GM10266 (cell line): ENCODE measurements at regions not wholly inside any gene's neighbourhood (a gene's known extent, or its start where the extent isn't known, plus 50 kb on each side); places are given as distances from the start of the nearest gene placed in this dataset.

Experiments
- DNase-seq: peaks from one replicate; pipeline ENCODE4 v3.0.0; 2012; ENCODE audit errors: extremely low spot score
- TF ChIP-seq, protein P1 (sequence below): IDR thresholded peaks from 2 replicates; pipeline ENCODE4 v1.5.1; 2012; ENCODE audit warnings: mild to moderate bottlenecking, low read depth; ENCODE audit not compliant: control insufficient read depth, insufficient read depth; ENCODE audit errors: missing control alignments

DNA sequence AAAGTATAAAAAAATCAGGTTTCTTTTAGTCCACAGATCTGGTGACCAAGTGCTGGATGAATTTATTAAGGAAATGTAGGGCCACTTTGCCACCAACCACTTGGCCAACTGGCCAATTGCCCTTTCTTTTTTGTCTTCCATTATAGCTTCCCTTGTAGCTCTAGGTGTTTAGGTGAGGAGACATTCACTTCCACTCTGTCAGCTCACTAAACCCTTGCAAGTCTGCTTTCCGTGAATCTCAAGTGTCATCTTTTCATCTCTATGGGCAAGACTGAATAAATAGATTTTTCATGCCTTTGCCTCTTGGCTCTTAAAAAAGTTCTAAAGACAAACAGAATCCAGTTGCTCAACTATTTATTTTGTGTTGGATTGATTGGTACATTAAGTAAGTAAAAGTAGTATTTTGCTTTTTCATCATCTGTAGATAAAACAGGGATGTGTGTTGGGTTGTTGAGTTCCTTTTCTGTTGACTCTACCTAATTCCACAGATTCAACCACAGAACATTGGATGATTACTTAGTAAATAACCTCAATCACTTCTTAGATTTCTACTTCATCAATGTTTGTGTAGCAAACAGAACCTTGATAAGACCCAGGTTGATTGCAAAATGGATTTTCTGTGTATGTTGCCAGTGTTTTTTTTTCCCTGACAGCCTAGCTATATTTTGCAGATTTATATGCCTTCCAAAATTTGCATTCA, 68.1 kb upstream of the GRXCR1 start:
- DNase-seq = no peak
- TF ChIP-seq, protein P1, sequence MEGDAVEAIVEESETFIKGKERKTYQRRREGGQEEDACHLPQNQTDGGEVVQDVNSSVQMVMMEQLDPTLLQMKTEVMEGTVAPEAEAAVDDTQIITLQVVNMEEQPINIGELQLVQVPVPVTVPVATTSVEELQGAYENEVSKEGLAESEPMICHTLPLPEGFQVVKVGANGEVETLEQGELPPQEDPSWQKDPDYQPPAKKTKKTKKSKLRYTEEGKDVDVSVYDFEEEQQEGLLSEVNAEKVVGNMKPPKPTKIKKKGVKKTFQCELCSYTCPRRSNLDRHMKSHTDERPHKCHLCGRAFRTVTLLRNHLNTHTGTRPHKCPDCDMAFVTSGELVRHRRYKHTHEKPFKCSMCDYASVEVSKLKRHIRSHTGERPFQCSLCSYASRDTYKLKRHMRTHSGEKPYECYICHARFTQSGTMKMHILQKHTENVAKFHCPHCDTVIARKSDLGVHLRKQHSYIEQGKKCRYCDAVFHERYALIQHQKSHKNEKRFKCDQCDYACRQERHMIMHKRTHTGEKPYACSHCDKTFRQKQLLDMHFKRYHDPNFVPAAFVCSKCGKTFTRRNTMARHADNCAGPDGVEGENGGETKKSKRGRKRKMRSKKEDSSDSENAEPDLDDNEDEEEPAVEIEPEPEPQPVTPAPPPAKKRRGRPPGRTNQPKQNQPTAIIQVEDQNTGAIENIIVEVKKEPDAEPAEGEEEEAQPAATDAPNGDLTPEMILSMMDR = no peak

DNA sequence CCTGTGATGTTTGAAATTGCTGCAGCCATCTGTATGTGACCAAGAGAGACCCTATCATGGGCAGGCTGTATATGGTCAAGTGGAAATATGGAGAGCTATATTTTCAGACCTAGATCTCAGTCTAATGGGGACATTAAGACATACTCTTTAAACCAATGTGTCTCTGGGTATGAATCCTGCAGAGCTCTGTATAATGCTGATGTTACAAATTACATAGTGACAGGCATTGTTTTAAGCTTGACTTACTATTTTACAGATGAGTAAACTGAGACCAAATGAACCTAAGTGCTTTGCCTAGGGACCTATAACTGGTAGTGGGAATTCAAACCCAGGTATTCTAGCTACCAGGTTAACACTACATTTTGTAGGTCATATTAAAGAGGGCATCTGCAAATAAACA, 71.3 kb upstream of the GRXCR1 start:
- TF ChIP-seq, protein P1 = no peak
- no peak for DNase-seq

DNA sequence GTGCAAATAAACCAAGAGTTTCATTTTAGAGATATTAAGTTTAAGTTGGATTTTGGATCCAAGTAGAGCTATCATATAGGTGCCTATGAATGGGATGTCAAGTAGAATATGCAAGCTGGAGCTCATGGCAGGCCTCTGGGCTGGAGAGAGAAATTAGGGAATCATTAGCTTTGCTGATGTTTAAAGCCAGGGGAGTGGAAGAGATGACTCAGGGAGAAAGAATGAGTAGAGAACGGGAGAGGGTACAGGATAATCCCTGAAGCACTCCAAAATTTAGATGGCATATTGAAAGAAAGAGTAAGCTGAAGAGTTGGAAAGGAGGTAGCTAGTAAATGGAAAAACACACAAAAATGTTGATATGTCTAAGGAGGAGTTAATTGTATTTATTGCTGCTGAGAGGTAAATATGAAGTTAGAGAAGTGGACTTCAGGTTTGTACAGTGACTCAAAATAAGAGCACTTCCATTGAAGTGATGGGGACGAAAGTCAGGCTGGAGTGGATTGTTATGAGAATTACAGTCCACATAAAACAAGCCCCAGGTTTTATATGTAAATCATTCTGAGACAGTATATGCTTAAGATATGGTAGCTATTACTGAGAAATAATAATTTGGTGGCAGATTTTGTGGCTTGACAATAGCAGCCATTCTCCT, 72.5 kb upstream of the GRXCR1 start:
- DNase-seq = no peak
- TF ChIP-seq, protein P1 = no peak

DNA sequence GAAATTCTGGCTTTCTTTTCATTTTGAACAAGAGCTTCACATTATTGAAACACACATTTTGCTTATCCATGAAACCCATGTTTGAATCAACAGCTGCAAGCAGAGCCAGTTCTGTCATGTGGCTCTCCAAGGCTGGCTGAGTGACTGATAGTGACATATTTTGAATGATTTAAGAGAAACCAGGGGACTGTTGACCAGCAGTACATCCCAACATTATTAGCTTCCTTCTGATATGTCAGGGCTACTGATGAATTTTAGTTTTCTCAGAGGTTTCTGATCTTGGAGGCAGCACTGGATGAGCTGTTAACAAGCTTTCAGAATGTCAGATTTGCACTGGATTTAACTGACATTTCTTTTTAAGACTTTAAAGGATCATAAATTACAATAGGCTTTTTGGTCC, 74.6 kb upstream of the GRXCR1 start:
- TF ChIP-seq, protein P1 = no peak
- no peak for DNase-seq

DNA sequence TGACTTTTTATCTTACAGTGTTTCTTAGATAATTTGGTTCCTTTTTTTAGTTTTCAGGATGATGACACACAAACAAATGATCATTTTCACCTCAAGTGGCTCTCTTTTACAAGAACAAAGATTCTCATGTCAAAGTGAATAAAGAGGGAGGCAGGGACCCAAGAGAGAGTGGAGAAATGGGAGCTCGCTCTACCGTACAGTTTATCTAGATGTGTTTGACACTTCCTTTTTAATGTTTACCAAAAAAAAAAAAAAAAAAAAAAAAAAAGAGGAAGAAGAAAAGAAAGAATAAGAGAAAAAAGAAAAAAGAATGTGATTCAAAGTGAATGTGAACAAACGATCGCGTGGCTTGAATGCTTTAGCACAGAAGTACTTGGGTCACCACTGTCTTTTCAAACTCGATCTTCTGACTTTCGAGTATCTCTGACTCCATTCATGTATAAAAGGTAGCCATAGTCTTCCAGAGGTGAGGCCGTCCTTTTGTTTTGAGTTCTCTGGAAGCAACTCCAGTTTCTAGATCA, 75.6 kb upstream of the GRXCR1 start:
- TF ChIP-seq, protein P1 = no peak
- no peak for DNase-seq

DNA sequence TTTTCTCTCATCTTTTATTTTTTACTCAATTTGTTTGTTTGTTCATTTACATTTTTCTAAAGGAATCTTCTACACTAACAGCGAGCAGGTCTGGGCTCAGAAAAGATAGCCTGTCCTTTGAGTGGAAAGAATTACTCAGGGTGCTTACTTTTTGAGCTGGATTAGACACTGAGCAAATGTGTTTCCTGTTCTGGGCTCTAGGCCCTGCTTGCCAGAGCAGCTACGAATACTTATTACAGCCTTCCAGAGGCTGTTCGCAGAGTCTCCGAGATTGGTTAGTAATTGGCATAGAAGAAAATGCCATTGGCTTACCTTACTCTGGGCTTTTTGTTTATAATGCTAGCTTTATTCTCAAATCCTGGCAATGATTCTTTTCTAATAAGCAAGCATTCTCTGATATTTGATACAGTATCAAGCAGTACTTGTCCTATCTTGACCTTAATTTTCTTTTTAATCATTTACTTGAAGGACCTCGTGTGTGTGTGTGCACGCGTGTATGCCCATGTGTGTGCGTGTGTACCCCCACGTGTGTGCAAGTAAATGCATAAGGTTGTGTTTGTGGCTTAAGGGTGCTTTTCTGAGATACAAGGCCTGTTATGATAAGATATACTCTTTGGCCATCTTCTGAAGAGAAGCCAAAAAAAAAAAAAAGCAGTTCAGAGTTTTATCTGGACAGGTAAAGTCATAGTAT, 76.2 kb upstream of the GRXCR1 start:
- TF ChIP-seq, protein P1 = no peak
- no peak for DNase-seq
